ENCODE measurements at regions not wholly inside any gene's neighbourhood (a gene's known extent, or its start where the extent isn't known, plus 50 kb on each side); places are given as distances from the start of the nearest gene placed in this dataset.
A peak's percentile ranks its signal among the peaks of the same experiment; 100 is the strongest.

- DNase-seq: no peak
Measured at GRCh38 chr14:98614741-98615140, 657.3 kb downstream of the BCL11B start.

GRCh38 chr14:98622208-98623051 lies 649.6 kb downstream of the BCL11B start:
- DNase-seq: no peak

GRCh38 chr14:98623788-98624415 lies 648.1 kb downstream of the BCL11B start:
- DNase-seq: no peak

GRCh38 chr14:98633380-98633779 lies 638.6 kb downstream of the BCL11B start:
- DNase-seq: no peak

GRCh38 chr14:98634043-98634820 lies 637.8 kb downstream of the BCL11B start:
- DNase-seq: no peak

GRCh38 chr14:98638366-98638765 lies 633.6 kb downstream of the BCL11B start:
- DNase-seq: no peak

GRCh38 chr14:98647754-98648153 lies 624.2 kb downstream of the BCL11B start:
- DNase-seq: no peak

GRCh38 chr14:98651037-98651436 lies 621.0 kb downstream of the BCL11B start:
- DNase-seq: no peak

- DNase-seq: no peak
Measured at GRCh38 chr14:98665007-98665406, 607.0 kb downstream of the BCL11B start.

GRCh38 chr14:98666545-98666944 lies 605.5 kb downstream of the BCL11B start:
- DNase-seq: no peak

GRCh38 chr14:98682033-98682432 lies 590.0 kb downstream of the BCL11B start:
- DNase-seq: no peak

GRCh38 chr14:98682726-98683125 lies 589.3 kb downstream of the BCL11B start:
- DNase-seq: no peak

GRCh38 chr14:98684468-98684867 lies 587.5 kb downstream of the BCL11B start:
- no peak for DNase-seq

GRCh38 chr14:98685725-98686124 lies 586.3 kb downstream of the BCL11B start:
- no peak for DNase-seq

GRCh38 chr14:98688446-98688845 lies 583.6 kb downstream of the BCL11B start:
- DNase-seq: no peak

- no peak for DNase-seq
Measured at GRCh38 chr14:98689951-98690350, 582.0 kb downstream of the BCL11B start.

- peak; percentile 9 for DNase-seq
Measured at GRCh38 chr14:98692832-98693231, 579.2 kb downstream of the BCL11B start.

- DNase-seq: no peak
Measured at GRCh38 chr14:98694541-98694940, 577.5 kb downstream of the BCL11B start.

- DNase-seq: no peak
Measured at GRCh38 chr14:98695809-98696208, 576.2 kb downstream of the BCL11B start.

GRCh38 chr14:98698341-98698740 lies 573.7 kb downstream of the BCL11B start:
- DNase-seq: no peak

GRCh38 chr14:98700748-98701147 lies 571.2 kb downstream of the BCL11B start:
- DNase-seq: no peak

GRCh38 chr14:98701377-98701776 lies 570.6 kb downstream of the BCL11B start:
- DNase-seq: no peak

GRCh38 chr14:98704441-98704840 lies 567.6 kb downstream of the BCL11B start:
- DNase-seq: peak; percentile 12

- no peak for DNase-seq
Measured at GRCh38 chr14:98705871-98706300, 566.1 kb downstream of the BCL11B start.

Measured in stimulated activated CD4-positive, alpha-beta T cell treated with anti-CD3 and anti-CD28 coated beads, Interleukin-4, amount 100 ng/mL, for 24 hours (primary cell).